NCI-H526 treated with DMSO at 0.1 percent for 48 hours (cell line): ENCODE measurements at regions not wholly inside any gene's neighbourhood (a gene's known extent, or its start where the extent isn't known, plus 50 kb on each side); places are given as distances from the start of the nearest gene placed in this dataset.

Experiments
- DNase-seq: peaks from one replicate; lab custom pipeline; 2025; lab: John Stamatoyannopoulos, UW

DNA sequence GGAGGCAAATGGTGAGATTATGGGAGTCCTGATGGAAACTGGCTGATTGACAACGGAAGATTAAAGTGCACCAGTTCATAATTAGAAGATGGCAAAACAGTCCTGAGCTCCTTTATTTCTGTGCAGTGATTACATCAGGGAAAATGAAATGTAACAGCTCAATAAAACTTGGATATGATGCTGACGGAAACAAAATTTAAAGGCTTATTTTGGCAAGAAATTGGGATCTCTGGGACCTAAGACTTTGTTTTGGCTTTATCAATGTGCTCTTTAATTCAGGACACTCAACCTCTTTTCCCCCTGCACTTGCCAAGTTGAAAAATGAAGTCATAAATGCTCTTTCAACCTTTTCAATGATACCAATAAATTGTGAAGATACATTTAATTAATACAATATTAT, 226.8 kb downstream of the C6orf118 start:
- DNase-seq, result no peak

DNA sequence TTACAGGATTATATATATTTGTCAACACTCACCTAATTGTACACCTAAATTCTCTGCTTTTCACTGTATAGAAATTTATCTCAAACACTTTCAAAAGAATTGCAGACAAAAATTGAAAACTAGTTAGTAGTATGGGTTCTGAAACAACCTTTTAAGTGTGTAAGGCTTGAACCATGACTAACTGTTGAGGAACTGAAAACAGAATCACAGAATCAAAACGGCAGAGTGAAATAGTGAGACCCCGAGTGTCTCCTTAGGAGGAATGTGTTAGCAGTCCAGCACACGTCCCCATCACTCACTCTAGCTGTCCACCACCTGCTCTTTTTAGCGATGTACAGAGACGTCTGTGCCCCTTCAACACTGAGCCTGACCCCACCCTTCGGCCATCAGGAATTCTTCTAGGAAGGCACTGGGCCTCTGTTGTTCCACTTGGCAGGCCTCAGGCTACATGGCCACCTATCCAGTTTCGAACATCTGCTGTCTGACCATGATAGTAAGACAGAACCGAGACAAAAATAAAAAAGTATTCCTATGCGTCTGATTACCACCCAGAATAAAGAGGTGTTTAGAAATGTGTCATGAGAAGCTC, 227.4 kb downstream of the C6orf118 start:
- DNase-seq, result no peak

- DNase-seq, result no peak
These were observed 231.5 kb downstream of the C6orf118 start for GRCh38 chr6:165077876-165078275.

DNA sequence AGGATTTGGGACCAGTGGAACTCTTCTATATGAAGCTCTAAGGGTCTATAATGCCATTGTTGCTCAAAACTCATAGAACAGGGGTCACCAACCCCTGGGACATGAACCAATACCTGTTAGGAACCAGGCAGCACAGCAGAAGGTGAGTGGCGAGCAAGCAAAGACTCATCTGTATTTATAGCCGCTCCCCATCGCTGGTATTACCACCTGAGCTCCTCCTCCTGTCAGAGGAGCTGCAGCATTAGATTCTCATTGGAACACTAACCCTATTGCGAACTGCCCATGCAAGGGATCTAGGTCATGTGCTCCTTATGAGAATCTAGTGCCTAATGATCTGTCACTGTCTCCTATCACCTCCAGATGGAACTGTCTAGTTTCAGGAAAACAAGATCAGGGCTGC, 237.5 kb downstream of the C6orf118 start:
- no peak for DNase-seq

- no peak for DNase-seq
These were observed 248.7 kb downstream of the C6orf118 start for GRCh38 chr6:165060720-165061119.

DNA sequence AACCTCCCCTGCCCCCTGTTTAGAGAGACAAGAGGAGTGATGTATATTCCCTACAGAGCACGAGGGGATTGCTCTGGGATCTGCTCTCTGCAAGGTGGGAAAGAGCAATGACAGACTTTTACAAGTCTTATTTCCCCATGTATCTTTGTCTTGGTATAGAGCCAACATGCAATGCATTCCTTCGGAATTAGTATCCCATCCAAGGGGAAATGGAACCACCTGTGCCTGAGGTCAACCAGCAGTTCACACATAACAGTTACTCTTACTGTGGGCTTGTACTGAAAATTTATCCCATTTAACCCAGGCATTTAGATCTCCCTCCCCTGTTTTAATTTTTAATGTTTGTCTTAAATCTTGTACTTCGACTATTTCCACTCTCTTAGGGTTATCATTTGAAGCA, 250.4 kb downstream of the C6orf118 start:
- no peak for DNase-seq

- DNase-seq, result no peak
These were observed 253.1 kb downstream of the C6orf118 start for GRCh38 chr6:165056292-165056691.

- DNase-seq, result no peak
These were observed 254.2 kb downstream of the C6orf118 start for GRCh38 chr6:165055231-165055630.

GRCh38 chr6:165052561-165053480, 256.6 kb downstream of the C6orf118 start:
- no peak for DNase-seq

DNA sequence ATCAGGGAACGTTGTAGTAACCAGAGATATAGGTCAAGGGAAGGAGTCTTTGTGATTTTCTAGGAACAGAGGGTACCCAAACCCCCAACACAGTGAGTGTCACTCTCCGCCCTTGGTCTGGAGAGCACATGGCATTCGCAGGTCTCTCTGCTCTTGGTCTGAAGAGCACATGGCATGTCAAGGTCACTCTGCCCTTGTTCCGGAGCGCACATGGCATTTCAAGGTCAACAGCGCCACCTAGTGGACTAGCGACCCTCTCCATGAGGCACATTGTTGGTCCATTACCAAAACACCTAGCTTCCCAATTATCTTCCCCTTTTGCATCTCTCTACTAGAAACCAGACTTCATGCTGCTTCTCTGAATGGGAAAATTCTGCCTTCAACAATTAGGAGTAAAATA, 260.0 kb downstream of the C6orf118 start:
- no peak for DNase-seq

DNA sequence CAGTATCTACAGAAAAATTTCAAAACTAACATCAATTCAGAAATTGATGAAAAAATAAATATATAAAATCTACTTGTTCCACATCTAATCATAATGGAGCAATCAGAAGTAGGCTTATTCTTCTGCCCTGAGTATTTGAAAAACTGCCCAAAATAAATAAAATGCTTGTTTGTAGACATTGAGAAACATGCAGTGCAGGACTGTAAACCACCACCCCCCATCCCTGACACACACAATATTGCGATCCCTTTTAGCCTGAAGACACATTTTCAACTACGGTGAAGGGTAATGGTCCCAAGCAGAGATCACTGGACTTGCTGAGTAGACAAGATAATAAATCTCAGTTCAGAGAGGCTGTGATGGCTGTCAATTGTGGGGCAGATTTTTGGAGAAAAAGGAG, 261.5 kb downstream of the C6orf118 start:
- DNase-seq, result no peak

- DNase-seq, result no peak
These were observed 263.8 kb downstream of the C6orf118 start for GRCh38 chr6:165045631-165046030.

DNA sequence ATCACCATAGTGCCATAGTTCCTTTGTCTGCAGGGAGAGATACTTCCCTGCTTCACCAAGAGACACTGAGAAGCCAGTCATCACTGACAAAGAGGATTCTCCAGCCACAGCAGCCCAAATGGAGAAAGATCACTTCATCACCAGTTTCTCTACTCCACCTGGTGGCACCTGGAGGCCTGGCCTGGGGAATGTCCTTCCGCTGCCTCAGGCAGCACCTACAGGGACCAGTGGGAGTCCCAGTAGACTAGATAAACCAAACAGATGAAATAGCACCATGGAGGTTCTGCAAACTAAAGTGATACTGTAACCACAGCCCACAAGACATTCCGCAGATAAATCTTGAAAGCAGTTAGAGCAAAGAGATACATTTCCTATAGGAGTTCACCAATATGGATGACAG, 266.5 kb downstream of the C6orf118 start:
- no peak for DNase-seq

DNA sequence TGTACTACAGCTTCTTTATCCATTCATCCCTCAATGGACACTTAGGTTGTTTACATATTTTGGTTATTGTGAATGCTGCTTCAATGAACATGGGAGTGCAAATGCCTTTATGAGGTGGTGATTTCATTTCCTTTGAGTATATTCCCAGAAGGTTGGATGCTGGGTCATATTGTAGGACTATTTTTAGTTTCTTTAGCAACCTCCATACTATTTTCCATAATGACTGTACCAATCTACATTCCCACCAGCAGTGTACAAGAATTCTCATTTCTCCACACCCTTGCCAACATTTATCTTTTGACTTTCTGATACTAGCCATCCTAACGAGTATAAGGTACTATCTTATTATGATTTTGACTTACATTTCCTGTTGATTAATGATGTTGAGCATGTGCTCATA, 269.0 kb downstream of the C6orf118 start:
- no peak for DNase-seq

GRCh38 chr6:165034271-165034741, 275.1 kb downstream of the C6orf118 start:
- DNase-seq, result no peak

DNA sequence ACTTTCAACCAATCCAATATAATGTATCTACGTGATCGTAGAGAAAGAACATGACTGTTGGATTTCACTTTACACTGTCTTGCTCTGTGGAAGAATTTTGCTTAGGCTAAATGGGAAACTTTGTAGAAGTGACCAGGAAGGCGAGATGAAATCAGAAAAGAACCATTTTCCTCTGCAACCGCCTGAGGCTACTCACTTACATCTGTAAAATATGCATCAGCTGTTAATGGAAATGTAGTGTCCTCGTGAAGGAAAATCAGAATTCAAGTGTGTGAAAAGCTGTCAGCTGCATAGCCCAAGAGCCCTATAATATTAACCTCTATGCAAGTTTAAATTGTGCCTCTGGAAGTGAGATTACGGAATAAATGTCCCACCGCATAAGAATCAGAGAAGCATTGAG, 277.9 kb downstream of the C6orf118 start:
- DNase-seq, result no peak

GRCh38 chr6:165025040-165025439, 284.4 kb downstream of the C6orf118 start:
- DNase-seq, result no peak

DNA sequence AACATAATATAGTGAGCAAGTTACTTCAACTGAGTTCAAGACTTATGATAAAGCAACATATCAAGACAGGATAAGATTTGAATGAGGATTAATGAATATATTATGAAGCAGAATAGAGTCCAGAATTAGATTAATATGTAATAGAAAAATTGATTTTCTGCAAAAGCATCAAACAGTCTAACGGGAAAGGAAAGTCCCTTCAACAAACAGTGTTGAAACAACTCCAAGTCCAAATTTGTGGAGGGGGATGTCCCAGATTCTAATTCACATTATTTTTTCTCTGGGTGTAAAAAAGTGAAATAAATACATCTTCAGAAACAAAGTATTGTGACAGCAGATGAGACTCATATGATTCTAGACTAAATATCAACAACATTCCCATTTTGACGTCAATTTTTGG, 289.7 kb downstream of the C6orf118 start:
- no peak for DNase-seq

GRCh38 chr6:165015676-165016075, 293.7 kb downstream of the C6orf118 start:
- DNase-seq, result no peak

DNA sequence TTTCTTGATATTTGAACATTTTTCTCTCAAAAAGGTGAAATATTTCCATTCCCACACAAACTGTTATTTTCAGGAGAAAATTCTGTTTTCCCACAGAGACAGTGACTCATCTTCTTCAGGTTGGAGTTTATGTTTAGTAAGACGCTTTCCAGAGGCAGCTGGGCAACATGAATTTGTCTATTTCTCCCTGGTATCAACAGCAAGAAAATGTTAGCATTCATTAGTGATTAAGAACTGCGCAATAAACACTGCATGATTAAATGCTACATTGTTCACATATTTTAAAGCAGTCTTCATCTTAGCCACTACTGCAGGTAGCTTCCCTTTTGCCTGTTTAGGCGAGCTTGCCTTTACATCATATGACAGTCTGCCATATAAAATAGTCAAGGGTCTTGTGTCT, 295.7 kb downstream of the C6orf118 start:
- DNase-seq, result no peak

DNA sequence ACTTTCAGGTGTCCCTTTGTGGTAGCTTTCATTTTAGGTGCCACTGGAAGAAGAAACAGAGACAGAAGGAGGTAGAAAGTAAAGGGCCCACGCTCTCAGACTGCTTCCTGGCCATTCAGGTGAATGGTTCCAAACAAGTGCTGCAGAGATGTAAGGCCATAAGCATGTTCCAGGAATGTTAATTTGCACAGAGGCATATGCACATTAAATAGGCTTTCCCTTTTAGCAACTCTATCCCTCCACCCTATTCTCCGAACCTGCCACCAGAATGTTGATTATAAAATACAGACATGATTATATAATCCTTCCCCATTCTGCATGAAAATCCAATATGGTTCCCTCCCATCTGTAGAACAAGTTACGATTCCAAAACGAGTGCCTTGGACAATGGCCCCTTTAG, 297.2 kb downstream of the C6orf118 start:
- DNase-seq, result no peak

DNA sequence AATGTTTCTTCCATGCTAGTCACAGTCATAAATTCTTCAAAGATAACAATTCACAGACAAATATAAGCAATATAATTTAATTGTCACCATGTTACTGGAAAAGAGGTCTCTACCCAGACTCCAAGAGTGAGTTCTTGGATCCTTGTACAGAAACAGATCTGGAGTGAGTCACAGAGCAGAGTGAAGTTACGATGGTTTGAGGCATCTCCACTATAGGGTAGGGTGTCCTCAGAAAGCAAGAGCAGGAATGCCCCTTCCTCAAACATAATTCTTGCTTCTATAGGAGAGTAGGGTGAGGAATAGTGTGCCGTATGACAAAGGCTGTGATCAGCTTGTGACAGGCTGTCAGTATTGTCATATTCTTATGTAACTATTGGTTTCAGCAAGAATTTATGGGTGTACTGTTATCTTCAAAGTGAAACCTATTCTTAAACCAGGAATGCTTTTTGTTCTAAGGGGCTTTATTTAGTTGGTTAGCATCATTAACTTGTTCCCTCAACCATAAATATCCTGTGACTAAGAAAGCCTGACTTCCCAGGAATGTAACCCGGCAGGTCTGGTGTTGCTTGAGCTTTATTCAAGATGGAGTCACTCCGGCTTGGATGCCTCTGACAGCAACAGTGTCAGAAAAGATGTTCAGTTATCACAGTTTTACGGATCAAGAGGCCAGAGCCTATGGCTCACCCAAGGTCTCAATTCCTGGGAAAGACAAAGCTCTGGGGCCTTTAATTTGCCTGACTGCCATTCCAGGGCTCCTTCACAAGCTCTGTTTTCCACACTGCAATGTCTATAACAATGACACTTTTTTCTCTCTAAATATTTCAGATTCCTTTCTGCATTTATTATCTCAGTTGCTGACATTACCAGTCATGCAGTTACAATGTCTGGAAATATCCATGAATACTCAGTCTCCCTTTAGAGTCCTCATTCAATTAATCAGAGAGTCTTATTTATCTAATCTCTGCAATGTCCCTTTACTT, 298.6 kb downstream of the C6orf118 start:
- DNase-seq, result no peak
